H54 (cell line): ENCODE measurements at regions not wholly inside any gene's neighbourhood (a gene's known extent, or its start where the extent isn't known, plus 50 kb on each side); places are given as distances from the start of the nearest gene placed in this dataset.
"Not testable (repeated sequence)": the region's sequence is repeated elsewhere in the genome, so short reads cannot be mapped to it uniquely, and the experiment has no call there.

Source experiments
- DNase-seq: peaks from one replicate; pipeline ENCODE4 v3.0.0; 2011; ENCODE audit warnings: low spot score, mixed read lengths; ENCODE audit not compliant: insufficient read length
- FAIRE-seq: peaks from 3 replicates; lab custom pipeline; 2011; peaks lifted over from hg19 to GRCh38; lab: Jason Lieb, UNC
- POLR2A ChIP-seq: IDR thresholded peaks from 2 replicates; pipeline ENCODE4 v1.6.1; 2011; ENCODE audit warnings: low read depth, mild to moderate bottlenecking, low read length

DNA sequence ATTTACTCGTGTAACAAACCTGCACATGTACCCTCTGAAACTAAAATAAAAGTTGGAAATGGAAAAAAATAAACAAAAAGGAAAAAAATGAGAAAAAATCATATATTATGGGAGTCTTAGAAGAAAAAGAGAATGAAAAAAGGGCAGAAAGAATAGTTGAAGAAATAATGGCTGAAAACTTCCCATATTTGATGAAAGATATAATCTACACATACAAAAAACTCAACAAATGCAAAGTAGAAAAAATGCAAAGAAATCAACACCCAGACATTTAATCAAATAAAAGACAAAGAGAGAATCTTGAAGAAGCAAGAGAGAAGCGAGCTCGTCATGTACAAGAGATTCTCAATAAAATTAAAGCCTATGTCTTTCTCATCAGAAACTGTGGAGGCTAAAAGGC, 73.8 kb downstream of the SLC25A46 start:
- FAIRE-seq (no peak), DNase-seq (no peak)
- TF ChIP-seq POLR2A: no peak

GRCh38 chr5:110815916-110816605, 77.3 kb downstream of the SLC25A46 start:
- TF ChIP-seq POLR2A: no peak
- no peak for FAIRE-seq
- no peak for DNase-seq

- DNase-seq (no peak), FAIRE-seq (no peak)
Measured at GRCh38 chr5:110817459-110817858, 78.7 kb downstream of the SLC25A46 start.

GRCh38 chr5:110823571-110823970, 84.8 kb downstream of the SLC25A46 start:
- FAIRE-seq (no peak), DNase-seq (no peak)
- no peak for TF ChIP-seq POLR2A

More at GRCh38 chr5:110817459-110817858, 78.7 kb downstream of the SLC25A46 start:
- no peak for TF ChIP-seq POLR2A

- no peak for FAIRE-seq
- no peak for DNase-seq
- TF ChIP-seq POLR2A: no peak
Measured at GRCh38 chr5:110824936-110825441, 86.2 kb downstream of the SLC25A46 start.

DNA sequence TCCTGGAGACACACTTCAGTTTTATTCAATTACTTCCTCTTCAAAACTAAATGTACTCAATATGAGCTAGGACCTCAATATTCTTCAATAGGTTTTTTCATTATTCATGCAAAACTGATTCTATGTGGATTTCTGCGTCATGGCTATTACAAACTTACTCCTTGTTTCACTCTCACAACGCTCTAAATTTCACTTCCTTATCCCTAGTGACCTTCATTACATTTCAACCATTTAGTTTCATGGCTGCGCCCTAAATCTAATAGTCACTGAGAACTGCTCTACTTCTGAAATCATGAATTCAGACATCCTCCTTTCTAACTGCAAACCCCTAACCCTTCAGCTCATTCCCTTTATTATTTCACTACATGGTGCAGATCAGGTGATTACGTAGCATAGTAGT, 93.9 kb downstream of the SLC25A46 start:
- no peak for FAIRE-seq
- no peak for DNase-seq
- TF ChIP-seq POLR2A: no peak

DNA sequence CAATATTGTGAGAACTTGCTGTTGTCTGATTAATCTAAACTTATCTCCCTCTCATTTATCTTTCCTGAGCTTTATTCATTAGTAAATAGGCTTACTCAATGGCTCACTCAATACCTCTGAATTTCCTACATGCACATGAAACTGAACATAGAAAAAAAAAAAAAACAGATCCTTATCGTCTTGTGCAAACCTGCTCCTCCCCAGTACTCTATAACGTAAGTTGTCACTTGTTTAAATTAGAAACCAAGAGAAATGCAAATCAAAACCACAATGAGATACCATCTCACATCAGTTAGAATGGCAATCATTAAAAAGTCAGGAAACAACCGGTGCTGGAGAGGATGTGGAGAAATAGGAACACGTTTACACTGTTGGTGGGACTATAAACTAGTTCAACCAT, 96.1 kb downstream of the SLC25A46 start:
- not testable (repeated sequence) for DNase-seq, FAIRE-seq

GRCh38 chr5:110836851-110837250, 98.0 kb downstream of the SLC25A46 start:
- TF ChIP-seq POLR2A: no peak
- FAIRE-seq (no peak), DNase-seq (no peak)

- not testable (repeated sequence) for FAIRE-seq, DNase-seq
Measured at GRCh38 chr5:110838357-110838756, 99.5 kb downstream of the SLC25A46 start.

- FAIRE-seq: no peak
- DNase-seq: no peak
- no peak for TF ChIP-seq POLR2A
Measured at GRCh38 chr5:110838961-110839360, 100.2 kb downstream of the SLC25A46 start.

- no peak for DNase-seq
- no peak for FAIRE-seq
- TF ChIP-seq POLR2A: no peak
Measured at GRCh38 chr5:110840347-110840960, 101.6 kb downstream of the SLC25A46 start.

DNA sequence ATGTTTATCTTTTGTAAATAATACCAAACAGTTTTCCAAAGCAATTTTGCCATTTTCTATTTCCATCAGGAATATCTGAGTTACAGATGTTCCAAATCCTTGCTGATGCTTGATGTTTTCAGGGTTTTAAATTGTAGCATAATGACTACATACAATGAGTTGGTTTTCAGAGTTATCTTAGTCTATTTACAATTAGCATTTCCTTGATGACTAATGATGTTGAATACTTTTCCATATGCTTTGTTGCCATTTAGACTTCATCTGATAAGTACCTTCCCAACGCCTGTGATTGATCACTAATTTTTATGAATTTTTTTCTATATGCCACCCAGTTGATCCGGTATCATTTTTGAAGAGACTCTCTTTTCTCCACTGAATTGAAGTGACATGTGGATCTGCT, 102.3 kb downstream of the SLC25A46 start:
- DNase-seq: no peak
- no peak for FAIRE-seq
- TF ChIP-seq POLR2A: no peak

- FAIRE-seq (no peak), DNase-seq (no peak)
- TF ChIP-seq POLR2A: no peak
Measured at GRCh38 chr5:110842948-110843347, 104.1 kb downstream of the SLC25A46 start.

DNA sequence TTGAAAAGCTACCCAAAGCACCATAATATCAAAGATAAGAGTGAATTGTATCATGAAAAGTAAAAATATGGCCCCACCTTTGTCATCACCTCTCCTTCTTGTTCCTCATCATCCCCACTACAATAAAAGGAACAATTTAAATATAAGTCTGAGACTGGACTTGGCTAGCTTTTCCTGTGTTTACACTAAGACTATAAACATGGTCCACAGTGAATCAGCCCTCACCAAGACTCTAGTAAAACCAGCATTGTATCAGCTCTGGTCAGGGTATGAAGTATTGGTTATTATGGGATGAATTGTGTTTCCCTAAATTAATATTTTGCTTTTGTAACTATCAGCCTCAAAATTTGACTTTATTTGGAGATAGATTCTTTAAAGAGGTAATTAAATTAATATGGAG, 105.4 kb downstream of the SLC25A46 start:
- FAIRE-seq: no peak
- TF ChIP-seq POLR2A: no peak

More for the DNA sequence above, 105.4 kb downstream of the SLC25A46 start:
- no peak for DNase-seq
